NCI-H748 (cell line): ENCODE measurements at regions not wholly inside any gene's neighbourhood (a gene's known extent, or its start where the extent isn't known, plus 50 kb on each side); places are given as distances from the start of the nearest gene placed in this dataset.
"Not testable (repeated sequence)": the region's sequence is repeated elsewhere in the genome, so short reads cannot be mapped to it uniquely, and the experiment has no call there.

Source experiments
- DNase-seq: peaks from one replicate; lab custom pipeline; 2025; ENCODE audit not compliant: unreplicated experiment; lab: John Stamatoyannopoulos, UW

DNA sequence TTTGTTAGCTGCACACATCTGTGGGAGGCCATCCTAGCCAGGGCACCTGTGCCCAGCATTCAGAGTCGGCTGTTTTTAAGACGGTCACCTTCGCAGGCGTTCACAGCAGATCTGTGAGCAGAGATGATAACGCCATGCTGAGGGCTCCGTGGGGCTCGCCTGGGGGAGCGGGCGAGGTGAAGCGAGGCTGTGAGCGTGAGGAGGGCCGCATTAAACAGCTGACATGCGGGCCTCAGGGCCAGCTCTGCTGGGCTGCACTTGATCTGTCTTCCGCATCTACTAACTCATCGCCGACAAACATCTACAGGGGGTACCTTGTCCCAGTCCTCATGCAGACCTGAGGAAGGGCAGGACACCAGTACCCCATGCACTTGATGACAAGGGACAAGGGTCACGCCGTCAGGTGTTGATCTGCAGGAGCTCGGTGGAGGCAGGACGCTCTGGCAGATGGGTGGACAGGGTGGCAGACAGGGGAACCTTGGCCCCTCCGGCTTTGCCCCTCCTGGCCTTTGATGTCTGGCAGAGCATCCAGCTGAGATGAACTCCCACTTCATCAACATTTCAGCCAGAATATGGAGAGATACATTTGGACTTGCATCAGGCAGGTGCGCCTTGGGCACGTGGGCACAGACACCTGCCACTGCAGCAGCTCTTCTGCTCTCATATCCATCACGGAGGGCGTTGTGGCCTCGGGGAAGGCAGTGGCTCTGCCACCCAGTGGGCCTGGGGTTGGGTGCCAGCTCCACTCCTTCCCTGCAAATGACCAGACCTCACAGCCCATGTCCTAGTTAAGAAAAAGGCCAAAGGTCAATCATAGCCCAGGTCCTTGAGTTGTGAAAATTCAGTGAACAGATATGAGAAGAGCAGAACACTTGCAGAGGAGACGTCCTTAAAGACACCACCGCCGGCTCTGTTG is 822.9 kb downstream of the BRD1 start:
- no peak for DNase-seq

DNA sequence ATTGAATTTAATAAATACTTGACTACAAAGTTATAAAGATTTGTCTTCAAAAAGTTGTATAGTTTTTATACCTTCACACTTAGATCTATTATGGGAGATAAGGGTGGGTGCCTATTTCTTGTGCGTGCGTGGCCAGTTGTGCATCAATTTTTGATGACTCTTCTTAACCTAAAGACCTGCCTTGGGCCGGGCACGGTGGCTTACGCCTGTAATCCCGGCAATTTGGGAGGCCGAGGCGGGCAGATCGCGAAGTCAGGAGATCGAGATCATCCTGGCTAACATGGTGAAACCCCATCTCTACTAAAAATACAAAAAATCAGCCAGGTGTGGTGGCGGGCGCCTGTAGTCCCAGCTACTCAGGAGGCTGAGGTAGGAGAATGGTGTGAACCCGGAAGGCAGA is 830.1 kb downstream of the BRD1 start:
- DNase-seq = not testable (repeated sequence)

- no peak for DNase-seq
Observed at GRCh38 chr22:48993655-48994054, 834.0 kb downstream of the BRD1 start.

- DNase-seq = no peak
Observed at GRCh38 chr22:48984639-48985038, 843.0 kb downstream of the BRD1 start.

- no peak for DNase-seq
Observed at GRCh38 chr22:48982321-48982905, 845.3 kb downstream of the BRD1 start.

DNA sequence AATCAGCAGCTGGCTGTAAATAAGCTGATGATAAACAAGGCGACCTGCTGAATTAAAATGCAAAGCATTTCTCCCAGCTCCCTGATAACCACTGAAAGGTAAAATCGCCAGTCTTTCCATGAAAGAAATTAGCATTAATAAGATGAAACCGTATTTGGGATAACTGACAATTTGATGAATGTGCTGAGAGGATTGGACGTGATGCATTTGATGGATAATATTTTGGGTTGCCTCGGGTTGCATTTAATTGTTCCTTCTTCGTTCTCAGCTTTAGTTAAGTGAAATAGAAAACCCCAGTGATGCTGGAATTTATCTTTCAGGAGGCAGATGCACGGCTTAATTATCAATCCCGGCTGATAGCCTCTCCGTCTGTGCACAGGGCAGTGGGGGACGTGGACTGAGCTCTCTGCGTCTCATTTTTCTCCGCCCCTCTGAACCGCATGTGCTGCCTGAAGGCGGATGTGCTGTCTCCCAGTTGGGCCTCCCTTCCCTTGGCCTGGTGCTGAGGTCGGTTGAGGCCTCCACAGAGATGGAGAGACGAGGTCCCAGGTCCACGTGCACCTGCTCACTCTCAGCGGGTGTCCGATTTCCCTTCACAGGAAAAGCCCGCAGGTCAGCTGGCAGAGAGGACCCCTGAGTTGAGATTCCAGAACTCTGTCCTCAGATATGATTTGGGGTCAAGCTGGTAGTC is 846.2 kb downstream of the BRD1 start:
- DNase-seq = no peak

DNA sequence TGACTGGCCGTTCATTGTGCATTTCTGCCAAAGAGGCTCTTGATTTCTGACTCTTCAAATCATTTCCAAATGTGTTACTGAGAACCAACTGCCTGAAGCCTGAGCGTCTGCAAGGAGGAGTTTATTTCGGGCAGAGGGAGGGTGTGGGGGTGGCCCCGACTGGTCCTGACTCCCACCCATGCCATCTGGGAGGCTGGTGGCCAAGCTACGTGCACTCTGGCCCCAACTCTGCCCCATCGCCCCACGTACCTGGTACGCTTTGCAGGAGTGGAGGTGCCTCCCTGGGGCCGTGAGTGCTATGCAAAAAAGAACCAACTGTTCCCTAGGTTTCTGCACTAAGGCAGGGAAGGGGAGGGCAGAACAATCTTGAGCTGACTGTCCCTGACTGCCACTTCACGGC is 846.8 kb downstream of the BRD1 start:
- no peak for DNase-seq

GRCh38 chr22:48980409-48980808 is 847.3 kb downstream of the BRD1 start:
- peak; percentile 34 for DNase-seq

DNA sequence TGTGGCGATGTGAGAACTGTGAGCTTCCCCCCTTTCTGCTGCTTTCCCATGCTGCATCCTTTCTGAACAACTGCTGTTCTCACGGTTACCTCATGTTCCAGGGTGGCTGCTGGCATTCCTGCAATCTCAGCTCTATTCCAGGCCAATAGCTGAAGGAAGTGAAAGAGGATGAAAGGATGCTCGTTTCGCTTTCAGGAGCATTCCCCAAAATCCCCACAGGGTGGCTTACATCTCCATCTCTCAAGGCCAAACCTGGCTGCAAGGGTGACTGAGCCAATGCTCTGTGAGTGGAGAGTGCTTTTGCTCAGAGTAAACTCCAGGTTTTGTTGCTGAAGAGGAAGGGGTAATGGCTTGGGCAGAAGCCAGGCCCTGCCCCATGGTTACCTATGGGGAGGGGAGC is 848.2 kb downstream of the BRD1 start:
- peak; percentile 85 for DNase-seq

GRCh38 chr22:48976556-48977535 is 850.8 kb downstream of the BRD1 start:
- DNase-seq = peak; percentile 47

DNA sequence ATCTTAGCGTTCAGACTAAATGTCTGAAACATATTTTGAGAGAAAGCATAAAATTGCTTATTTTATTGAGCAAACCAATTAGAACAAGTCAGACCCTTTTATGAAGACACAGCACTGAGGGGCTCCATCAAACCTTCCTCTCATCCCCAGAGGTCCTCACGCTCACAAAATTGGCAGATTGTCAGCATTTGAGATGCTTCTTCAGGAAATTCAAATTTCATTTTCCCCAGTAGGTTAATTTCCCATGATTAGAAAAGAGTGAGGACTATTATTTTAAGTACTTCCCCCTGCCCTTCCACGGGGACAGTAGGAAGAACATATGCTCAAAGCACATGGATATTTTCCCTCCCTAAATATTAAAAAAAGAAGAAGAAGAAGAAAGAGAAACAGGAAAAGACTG is 851.8 kb downstream of the BRD1 start:
- no peak for DNase-seq

DNA sequence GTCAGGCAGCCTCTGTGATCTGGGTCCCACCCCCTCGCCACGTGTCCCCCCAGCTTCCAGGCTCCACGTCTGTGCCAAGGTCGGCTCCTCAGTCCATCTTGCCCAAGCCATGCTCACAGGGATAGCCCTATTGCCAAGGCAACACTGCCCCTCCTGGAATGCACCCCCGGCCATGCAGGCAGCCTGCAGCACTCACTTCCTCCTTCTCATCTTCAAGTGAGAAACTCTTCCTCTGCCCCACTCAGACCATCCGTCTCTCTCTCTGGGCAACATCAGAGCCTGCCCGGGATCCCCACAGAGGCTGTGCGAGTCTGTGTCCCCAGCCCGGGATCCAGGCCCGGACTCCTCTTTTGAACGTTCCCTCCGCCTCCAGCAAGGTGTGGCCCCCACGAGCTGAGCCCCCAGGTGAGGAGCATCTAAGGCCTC is 852.3 kb downstream of the BRD1 start:
- DNase-seq = no peak

DNA sequence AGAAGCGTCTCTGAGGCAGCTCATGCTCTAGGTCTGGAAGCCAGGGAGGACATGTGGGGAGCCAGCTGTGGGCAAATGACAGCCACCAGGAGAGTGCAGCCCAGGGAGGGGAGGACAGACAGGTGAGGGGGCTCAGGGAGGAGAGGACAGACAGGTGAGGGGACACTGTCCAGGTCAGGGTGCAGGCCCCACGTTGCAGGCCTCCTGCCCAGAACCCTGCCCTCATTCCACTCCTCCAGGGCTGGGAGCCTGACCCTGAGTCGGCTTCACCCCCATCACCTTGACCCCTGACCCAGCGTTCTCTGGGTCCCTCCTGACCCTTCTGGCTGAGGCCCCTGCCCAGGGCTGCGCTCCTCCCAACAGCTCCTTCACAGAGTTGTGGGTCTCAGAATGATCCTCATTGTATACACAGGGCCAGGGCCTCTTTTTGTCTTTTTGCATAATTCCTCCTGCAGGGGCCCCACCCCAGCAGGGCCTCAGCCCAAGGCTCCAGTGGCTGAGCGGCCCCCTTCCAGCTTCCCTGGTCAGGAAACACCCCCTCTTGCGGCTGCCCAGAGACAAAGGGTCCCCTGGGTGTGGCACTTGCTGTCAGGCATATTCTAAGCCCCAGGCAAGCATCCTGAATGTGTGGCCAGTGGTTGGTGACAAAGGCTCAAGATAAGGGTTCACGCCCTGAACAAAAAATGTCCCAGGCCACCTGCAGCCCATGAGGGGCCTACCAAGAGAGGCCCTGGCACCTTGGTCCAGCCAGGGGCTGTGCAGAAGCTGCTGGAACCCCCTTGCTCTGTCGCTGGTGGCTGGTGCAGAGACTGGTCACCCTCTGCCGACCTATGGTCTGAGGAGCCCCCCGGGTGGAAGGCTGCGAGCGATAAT is 853.0 kb downstream of the BRD1 start:
- DNase-seq = peak; percentile 29

GRCh38 chr22:48973694-48974041 is 854.0 kb downstream of the BRD1 start:
- no peak for DNase-seq

DNA sequence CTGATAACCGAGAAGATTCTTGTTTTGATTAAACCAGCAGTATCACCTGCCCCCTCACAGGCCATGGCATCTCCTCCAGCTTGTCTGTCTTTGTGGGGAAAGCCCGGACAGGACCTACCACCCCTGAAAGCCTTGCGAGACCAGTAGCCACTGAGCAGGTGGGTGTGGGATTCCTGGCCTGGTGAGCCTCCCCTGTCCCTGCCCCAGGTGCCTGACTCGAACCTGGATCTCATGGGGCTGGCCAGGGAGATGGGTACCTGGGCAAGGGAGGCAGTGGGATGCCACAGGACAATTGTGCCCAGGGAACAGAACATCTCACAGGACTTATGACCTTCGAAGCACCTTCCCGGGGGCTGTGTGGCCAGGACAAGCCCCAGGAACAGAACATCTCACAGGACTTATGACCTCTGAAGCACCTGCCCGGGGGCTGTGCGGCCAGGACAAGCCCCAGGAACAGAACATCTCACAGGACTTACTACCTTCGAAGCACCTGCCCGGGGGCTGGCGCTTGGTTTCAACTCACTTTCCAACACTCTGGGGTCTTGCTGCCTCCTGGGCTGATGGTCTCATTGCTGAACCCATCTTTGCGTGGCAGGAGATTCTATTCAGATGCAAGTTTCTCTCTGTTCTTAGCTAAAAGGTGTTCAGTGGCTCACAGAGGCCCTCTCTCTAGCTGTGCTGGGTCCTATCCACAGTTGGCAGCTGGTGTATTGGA is 854.5 kb downstream of the BRD1 start:
- DNase-seq = no peak

GRCh38 chr22:48968201-48968959 is 859.3 kb downstream of the BRD1 start:
- peak; percentile 87 for DNase-seq

GRCh38 chr22:48963405-48963804 is 864.3 kb downstream of the BRD1 start:
- peak; percentile 52 for DNase-seq

DNA sequence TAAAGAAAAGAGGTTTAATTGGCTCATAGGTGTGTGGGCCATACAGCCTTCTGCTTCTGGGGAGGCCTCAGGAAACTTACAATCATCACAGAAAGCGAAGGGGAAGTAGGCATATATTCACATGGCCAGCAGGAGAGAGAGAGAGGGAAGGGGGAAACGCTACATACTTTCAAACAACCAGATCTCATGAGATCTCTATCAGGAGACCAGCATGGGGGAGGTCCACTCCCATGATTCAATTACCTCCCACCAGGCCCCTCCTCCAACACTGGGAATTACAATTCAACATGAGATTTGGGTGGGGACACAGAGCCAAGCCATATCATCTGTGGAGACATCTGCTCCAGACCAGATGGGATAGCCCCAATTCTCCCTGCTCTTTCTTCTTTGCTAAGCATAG is 866.0 kb downstream of the BRD1 start:
- DNase-seq = no peak
